D721Med (cell line): ENCODE measurements at regions not wholly inside any gene's neighbourhood (a gene's known extent, or its start where the extent isn't known, plus 50 kb on each side); places are given as distances from the start of the nearest gene placed in this dataset.
A peak's percentile ranks its signal among the peaks of the same experiment; 100 is the strongest.

Source experiments
- DNase-seq: peaks from one replicate; pipeline ENCODE4 v3.0.0; 2011; ENCODE audit warnings: low spot score; ENCODE audit not compliant: insufficient read length
- FAIRE-seq: peaks from 2 replicates; lab custom pipeline; 2011; peaks lifted over from hg19 to GRCh38; lab: Jason Lieb, UNC
- TF ChIP-seq, protein P1 (sequence below): IDR thresholded peaks from 2 replicates; pipeline ENCODE4 v1.5.1; 2012; ENCODE audit warnings: mild to moderate bottlenecking, control low read depth; ENCODE audit not compliant: insufficient read depth; ENCODE audit errors: missing control alignments

GRCh38 chr1:101136739-101137138, 100.1 kb upstream of the S1PR1 start:
- TF ChIP-seq, protein P1, sequence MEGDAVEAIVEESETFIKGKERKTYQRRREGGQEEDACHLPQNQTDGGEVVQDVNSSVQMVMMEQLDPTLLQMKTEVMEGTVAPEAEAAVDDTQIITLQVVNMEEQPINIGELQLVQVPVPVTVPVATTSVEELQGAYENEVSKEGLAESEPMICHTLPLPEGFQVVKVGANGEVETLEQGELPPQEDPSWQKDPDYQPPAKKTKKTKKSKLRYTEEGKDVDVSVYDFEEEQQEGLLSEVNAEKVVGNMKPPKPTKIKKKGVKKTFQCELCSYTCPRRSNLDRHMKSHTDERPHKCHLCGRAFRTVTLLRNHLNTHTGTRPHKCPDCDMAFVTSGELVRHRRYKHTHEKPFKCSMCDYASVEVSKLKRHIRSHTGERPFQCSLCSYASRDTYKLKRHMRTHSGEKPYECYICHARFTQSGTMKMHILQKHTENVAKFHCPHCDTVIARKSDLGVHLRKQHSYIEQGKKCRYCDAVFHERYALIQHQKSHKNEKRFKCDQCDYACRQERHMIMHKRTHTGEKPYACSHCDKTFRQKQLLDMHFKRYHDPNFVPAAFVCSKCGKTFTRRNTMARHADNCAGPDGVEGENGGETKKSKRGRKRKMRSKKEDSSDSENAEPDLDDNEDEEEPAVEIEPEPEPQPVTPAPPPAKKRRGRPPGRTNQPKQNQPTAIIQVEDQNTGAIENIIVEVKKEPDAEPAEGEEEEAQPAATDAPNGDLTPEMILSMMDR = peak; percentile 31
- DNase-seq = no peak
- no peak for FAIRE-seq

DNA sequence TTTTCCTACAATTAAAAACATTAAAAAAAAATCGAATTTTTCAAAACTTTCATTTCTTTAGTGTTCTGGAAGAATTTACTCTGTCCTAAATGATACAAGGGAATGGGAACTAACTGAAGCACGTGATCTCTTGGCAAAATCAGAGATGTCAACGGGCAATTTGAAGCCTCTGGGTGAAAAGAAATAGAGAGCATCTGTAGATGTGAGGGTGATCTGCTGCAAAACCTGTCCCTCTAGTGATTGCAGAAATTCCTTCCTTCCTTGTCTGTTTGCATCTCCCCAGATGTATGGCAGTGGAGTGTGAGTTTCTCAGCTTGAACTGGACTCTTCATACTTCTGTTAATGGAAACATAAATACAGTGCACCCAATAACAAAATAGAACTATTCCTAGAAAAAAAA, 100.5 kb upstream of the S1PR1 start:
- FAIRE-seq (no peak), DNase-seq (no peak)
- TF ChIP-seq, protein P1 = no peak

DNA sequence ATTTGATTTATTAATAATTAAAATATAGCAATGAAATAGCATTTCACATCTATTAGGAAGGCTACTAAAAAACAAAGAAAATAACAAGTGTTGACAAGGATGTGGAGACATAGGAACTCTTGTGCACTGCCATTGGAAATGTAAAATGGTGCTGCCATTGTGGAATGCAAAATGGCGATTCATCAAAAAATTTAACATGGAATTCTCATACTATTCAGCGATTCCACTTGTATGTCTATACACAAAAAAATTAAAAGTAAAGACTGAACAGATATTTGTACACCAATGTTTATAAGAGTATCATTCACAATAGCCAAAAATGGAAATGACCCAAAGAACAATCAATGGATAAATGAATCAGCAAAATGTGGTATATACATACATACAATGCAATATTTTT, 101.3 kb upstream of the S1PR1 start:
- FAIRE-seq (no peak), DNase-seq (no peak)
- TF ChIP-seq, protein P1 = no peak

GRCh38 chr1:101131239-101131843, 105.5 kb upstream of the S1PR1 start:
- DNase-seq = no peak
- TF ChIP-seq, protein P1 = no peak
- no peak for FAIRE-seq

GRCh38 chr1:101130673-101131072, 105.1 kb upstream of the DPH5 start:
- FAIRE-seq (no peak), DNase-seq (no peak)
- TF ChIP-seq, protein P1 = no peak

DNA sequence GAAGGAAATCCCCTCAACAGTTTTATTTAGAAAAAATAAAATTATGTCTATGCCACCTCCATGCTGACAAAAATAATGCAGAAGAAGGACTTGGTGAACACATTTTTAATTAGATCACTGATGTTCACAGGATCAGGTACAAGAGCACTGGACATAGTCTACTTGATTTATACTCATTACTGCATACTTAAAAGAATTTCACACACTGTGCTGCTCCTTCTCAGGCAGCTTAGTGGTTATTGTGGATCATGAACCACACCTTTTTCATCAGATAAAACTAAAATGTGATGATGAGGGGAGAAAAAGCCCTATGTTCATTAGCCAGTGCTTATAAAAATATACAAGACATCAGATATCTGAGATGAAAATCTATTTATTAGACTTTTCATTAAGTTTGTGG, 103.3 kb upstream of the DPH5 start:
- no peak for DNase-seq
- TF ChIP-seq, protein P1 = no peak
- no peak for FAIRE-seq

DNA sequence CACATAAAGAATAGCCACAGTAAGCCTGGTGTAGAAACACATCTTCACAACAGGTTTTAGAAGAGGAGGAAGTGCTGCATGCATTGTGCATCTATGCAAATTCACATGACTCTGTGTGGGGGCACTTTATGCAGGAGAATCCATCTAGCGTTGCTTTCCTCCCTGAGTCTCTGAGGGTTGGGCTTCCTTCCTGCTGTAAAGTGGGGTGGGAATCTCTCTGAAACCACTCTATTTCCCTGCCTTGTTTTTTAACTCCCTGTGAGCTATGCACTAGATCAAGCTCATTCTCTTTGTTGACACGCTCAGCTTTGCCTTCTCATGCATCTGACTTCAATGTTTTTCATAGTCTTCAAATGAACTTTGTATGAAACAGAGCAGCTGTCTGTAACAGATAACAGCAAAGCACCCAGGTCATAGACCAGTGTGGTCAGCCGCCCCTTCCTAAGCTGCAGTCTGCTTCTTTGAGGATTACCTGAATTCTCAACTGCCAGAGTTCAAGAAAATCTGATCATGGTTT, 102.7 kb upstream of the DPH5 start:
- TF ChIP-seq, protein P1 = no peak
- FAIRE-seq (peak; percentile 46), DNase-seq (no peak)
